OCI-LY1 (cell line): ENCODE measurements at regions not wholly inside any gene's neighbourhood (a gene's known extent, or its start where the extent isn't known, plus 50 kb on each side); places are given as distances from the start of the nearest gene placed in this dataset.

Source experiments
- H2AFZ ChIP-seq: fragments of 200-600 bp; sonication (generic), shearing (Covaris generic); 2 replicates; pipeline ENCODE4 v1.6.0; 2014; ENCODE audit warnings: antibody characterized with exemption, mild to moderate bottlenecking, low read length
- H3F3A ChIP-seq: fragments of 200-600 bp; sonication (generic), shearing (Covaris generic); 2 replicates; pipeline ENCODE4 v1.6.0; 2014; ENCODE audit warnings: mild to moderate bottlenecking, antibody characterized with exemption, low read length, moderate library complexity; ENCODE audit not compliant: insufficient read depth
- H3K27ac ChIP-seq: fragments of 200-600 bp; sonication (generic); 2 replicates; pipeline ENCODE4 v1.5.1; 2014; ENCODE audit warnings: low read length, mixed run types, mild to moderate bottlenecking, low read depth; ENCODE audit not compliant: poor library complexity, severe bottlenecking
- H3K27me3 ChIP-seq: fragments of 200-600 bp; sonication (generic); 2 replicates; pipeline ENCODE4 v1.6.0; 2014; ENCODE audit warnings: antibody characterized with exemption, mild to moderate bottlenecking, low read length, moderate library complexity; ENCODE audit not compliant: insufficient read depth
- H3K36me3 ChIP-seq: fragments of 200-600 bp; sonication (generic); 2 replicates; pipeline ENCODE4 v1.6.1; 2014; ENCODE audit warnings: mild to moderate bottlenecking, antibody characterized with exemption, low read length, moderate library complexity, mixed read lengths; ENCODE audit not compliant: insufficient read depth
- H3K4me1 ChIP-seq: fragments of 200-600 bp; sonication (generic); 2 replicates; pipeline ENCODE4 v1.5.1; 2014; ENCODE audit warnings: mild to moderate bottlenecking, low read length, moderate library complexity; ENCODE audit not compliant: insufficient read depth, severe bottlenecking
- H3K4me2 ChIP-seq: fragments of 200-600 bp; sonication (generic), shearing (Covaris generic); 2 replicates; pipeline ENCODE4 v1.6.1; 2014; ENCODE audit warnings: low read length
- H3K4me3 ChIP-seq: fragments of 200-600 bp; sonication (generic); 2 replicates; pipeline ENCODE4 v1.5.1; 2014; ENCODE audit warnings: low read length, low read depth, mild to moderate bottlenecking, mixed read lengths; ENCODE audit not compliant: poor library complexity, severe bottlenecking
- H3K79me2 ChIP-seq: fragments of 200-600 bp; shearing (Covaris generic); 2 replicates; pipeline ENCODE4 v1.6.1; 2016; ENCODE audit warnings: mixed run types, low read length, mixed read lengths; ENCODE audit not compliant: insufficient read depth
- H3K9ac ChIP-seq: fragments of 200-600 bp; sonication (generic), shearing (Covaris generic); 2 replicates; pipeline ENCODE4 v1.6.1; 2014; ENCODE audit warnings: mild to moderate bottlenecking, low read length, mixed read lengths
- H3K9me2 ChIP-seq: fragments of 200-600 bp; sonication (generic), shearing (Covaris generic); 2 replicates; pipeline ENCODE4 v1.6.1; 2014; ENCODE audit warnings: low read depth, mild to moderate bottlenecking, low read length, mixed read lengths
- H3K9me3 ChIP-seq: fragments of 200-600 bp; shearing (Covaris generic); 2 replicates; pipeline ENCODE4 v1.6.1; 2014; ENCODE audit warnings: low read length, mixed read lengths
- H4K20me1 ChIP-seq: fragments of 200-600 bp; sonication (generic), shearing (Covaris generic); 2 replicates; pipeline ENCODE4 v1.6.0; 2016; ENCODE audit warnings: mild to moderate bottlenecking, low read length; ENCODE audit not compliant: insufficient read depth
- CTCF ChIP-seq: fragments of 200-600 bp; sonication (generic), shearing (Covaris generic); IDR thresholded peaks from 2 replicates; pipeline ENCODE4 v1.5.1; 2017; ENCODE audit warnings: mild to moderate bottlenecking, antibody characterized with exemption, low read length, moderate library complexity, mixed read lengths
- EZH2 ChIP-seq: fragments of 200-600 bp; sonication (generic), shearing (Covaris generic); IDR thresholded peaks from 2 replicates; pipeline ENCODE4 v1.8.0; 2017; ENCODE audit warnings: borderline replicate concordance, mixed run types, mild to moderate bottlenecking, antibody characterized with exemption, low read length, moderate library complexity, mixed read lengths

- Histone ChIP-seq H3K4me1 (peaks cover 3% of the 10 kb centered on the region), H3F3A (no peaks in the 10 kb centered on the region), H3K36me3 (no peaks in the 10 kb centered on the region), H3K9me2 (no peaks in the 10 kb centered on the region), H3K9me3 (no peaks in the 10 kb centered on the region), H3K9ac (no peak overlapping the region), H4K20me1 (no peaks in the 10 kb centered on the region), H3K27ac (no peak overlapping the region), H3K27me3 (no peaks in the 10 kb centered on the region), H2AFZ (no peak overlapping the region), H3K79me2 (no peaks in the 10 kb centered on the region), H3K4me2 (no peak overlapping the region), H3K4me3 (no peak overlapping the region)
- no peak for TF ChIP-seq EZH2
- TF ChIP-seq CTCF: no peak
Observed at GRCh38 chr15:70442616-70443321, 320.6 kb downstream of the UACA start.

GRCh38 chr15:70442211-70442610 is 321.1 kb downstream of the UACA start:
- Histone ChIP-seq H3K9ac (no peak overlapping the region), H3K36me3 (no peaks in the 10 kb centered on the region), H3K4me2 (no peak overlapping the region), H3K4me1 (no peaks in the 10 kb centered on the region), H3K27me3 (no peaks in the 10 kb centered on the region), H2AFZ (no peak overlapping the region), H3K9me3 (no peaks in the 10 kb centered on the region), H3K79me2 (no peaks in the 10 kb centered on the region), H3K9me2 (no peaks in the 10 kb centered on the region), H3K27ac (no peak overlapping the region), H3K4me3 (no peak overlapping the region), H4K20me1 (no peaks in the 10 kb centered on the region), H3F3A (no peaks in the 10 kb centered on the region)
- no peak for TF ChIP-seq CTCF
- no peak for TF ChIP-seq EZH2

DNA sequence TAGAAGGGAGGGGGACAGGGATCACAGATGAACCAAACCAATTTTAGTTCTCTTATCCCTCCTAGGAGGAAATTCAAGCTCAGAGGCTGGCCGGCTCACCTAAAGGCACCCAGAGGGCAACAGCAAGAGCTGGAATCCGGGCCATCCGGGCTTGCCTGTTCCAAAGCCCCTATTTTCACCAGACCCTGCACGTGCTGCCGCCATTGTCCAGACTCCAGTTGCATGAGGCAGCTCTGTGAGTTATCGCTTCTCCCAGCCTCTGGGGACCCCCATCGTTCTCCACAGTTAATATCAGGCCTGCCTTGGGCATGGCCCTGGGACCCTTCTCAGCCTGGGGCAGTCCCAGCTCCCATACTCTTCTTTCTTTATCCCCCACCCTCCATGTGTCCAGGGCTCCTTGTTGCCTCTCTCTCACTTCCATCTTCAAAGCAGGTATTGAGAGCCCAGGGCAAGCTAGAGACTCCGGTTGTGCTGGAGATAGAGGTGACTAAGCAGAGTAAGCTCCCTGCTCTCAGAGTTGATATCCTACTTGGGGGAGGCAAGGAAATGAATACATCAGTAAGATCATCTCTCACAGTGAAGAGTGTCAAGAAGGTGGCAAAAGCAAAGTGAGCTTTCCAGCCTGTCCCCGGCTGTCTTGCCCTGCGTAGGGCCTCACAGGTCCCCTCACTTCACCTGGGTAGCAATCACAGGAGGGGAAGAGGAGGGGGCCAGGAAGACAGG is 322.8 kb downstream of the UACA start:
- no peak for TF ChIP-seq EZH2
- no peak for TF ChIP-seq CTCF
- Histone ChIP-seq H3K9me2 (no peaks in the 10 kb centered on the region), H3K4me3 (no peak overlapping the region), H3K9ac (no peak overlapping the region), H3K9me3 (no peaks in the 10 kb centered on the region), H4K20me1 (no peaks in the 10 kb centered on the region), H3K79me2 (no peaks in the 10 kb centered on the region), H3K27me3 (no peaks in the 10 kb centered on the region), H3F3A (no peaks in the 10 kb centered on the region), H3K4me2 (no peak overlapping the region), H3K36me3 (no peaks in the 10 kb centered on the region), H3K4me1 (peaks cover 9% of the 10 kb centered on the region), H3K27ac (no peak overlapping the region), H2AFZ (no peak overlapping the region)
